ES-I3 (cell line): ENCODE measurements at regions not wholly inside any gene's neighbourhood (a gene's known extent, or its start where the extent isn't known, plus 50 kb on each side); places are given as distances from the start of the nearest gene placed in this dataset.

ENCODE experiments used
- H3K36me3 ChIP-seq: 2 replicates; pipeline ENCODE4 v1.6.1; 2013; ENCODE audit warnings: mild to moderate bottlenecking, low read length, control low read depth, moderate library complexity; ENCODE audit not compliant: insufficient read depth
- H3K4me1 ChIP-seq: 2 replicates; pipeline ENCODE4 v1.6.1; 2013; ENCODE audit warnings: mild to moderate bottlenecking, control low read depth, low read length; ENCODE audit not compliant: insufficient read depth
- H3K9ac ChIP-seq: 2 replicates; pipeline ENCODE4 v1.6.1; 2013; ENCODE audit warnings: low read depth, mild to moderate bottlenecking, low read length, moderate library complexity
- H3K9me3 ChIP-seq: 2 replicates; pipeline ENCODE4 v1.6.1; 2013; ENCODE audit warnings: mild to moderate bottlenecking, low read length, moderate library complexity; ENCODE audit not compliant: control insufficient read depth, insufficient read depth

- Histone ChIP-seq H3K4me1 (peaks cover 25% of the 10 kb centered on the region), H3K9ac (no peak overlapping the region), H3K36me3 (no peaks in the 10 kb centered on the region; the same call in 1 of the 2 replicates), H3K9me3 (no peaks in the 10 kb centered on the region)
Observed at GRCh38 chr3:105197863-105198262, 168.8 kb upstream of the ALCAM start.

- no peaks in the 10 kb centered on the region for H3K9me3 ChIP-seq
- no peak overlapping the region for H3K9ac ChIP-seq
- H3K36me3 ChIP-seq, result peaks cover 4% of the 10 kb centered on the region
- peaks cover 16% of the 10 kb centered on the region; the same call in 1 of the 2 replicates for H3K4me1 ChIP-seq
Observed at GRCh38 chr3:105199217-105199616, 167.5 kb upstream of the ALCAM start.

- Histone ChIP-seq H3K36me3 (no peaks in the 10 kb centered on the region), H3K9me3 (no peaks in the 10 kb centered on the region), H3K9ac (no peak overlapping the region), H3K4me1 (no peaks in the 10 kb centered on the region)
Observed at GRCh38 chr3:105210141-105210540, 156.6 kb upstream of the ALCAM start.

GRCh38 chr3:105214590-105214989 lies 152.1 kb upstream of the ALCAM start:
- Histone ChIP-seq H3K4me1 (no peaks in the 10 kb centered on the region), H3K9ac (no peak overlapping the region), H3K9me3 (no peaks in the 10 kb centered on the region), H3K36me3 (no peaks in the 10 kb centered on the region)

- Histone ChIP-seq H3K36me3 (no peaks in the 10 kb centered on the region), H3K4me1 (no peaks in the 10 kb centered on the region), H3K9me3 (no peaks in the 10 kb centered on the region), H3K9ac (no peak overlapping the region)
Observed at GRCh38 chr3:105222568-105223093, 144.1 kb upstream of the ALCAM start.

DNA sequence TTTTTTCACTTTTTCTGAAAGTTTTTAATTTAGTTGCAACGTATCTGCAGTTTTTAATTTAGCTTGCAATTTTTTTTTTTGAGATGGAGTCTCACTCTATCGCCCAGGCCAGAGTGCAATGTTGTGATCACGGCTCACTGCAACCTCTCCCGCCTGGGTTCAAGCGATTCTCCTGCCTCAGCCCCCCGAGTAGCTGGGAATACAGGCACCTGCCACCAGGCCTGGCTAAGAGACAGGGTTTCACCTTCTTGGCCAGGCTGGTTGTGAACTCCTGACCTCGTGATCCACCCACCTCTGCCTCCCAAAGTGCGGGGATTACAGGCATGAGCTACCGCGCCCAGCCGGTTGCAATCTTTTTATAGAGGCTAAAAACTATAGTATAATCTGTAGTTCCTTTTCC lies 142.9 kb upstream of the ALCAM start:
- no peak overlapping the region for H3K9ac ChIP-seq
- no peaks in the 10 kb centered on the region for H3K36me3 ChIP-seq
- H3K9me3 ChIP-seq, result no peaks in the 10 kb centered on the region
- no peaks in the 10 kb centered on the region for H3K4me1 ChIP-seq

DNA sequence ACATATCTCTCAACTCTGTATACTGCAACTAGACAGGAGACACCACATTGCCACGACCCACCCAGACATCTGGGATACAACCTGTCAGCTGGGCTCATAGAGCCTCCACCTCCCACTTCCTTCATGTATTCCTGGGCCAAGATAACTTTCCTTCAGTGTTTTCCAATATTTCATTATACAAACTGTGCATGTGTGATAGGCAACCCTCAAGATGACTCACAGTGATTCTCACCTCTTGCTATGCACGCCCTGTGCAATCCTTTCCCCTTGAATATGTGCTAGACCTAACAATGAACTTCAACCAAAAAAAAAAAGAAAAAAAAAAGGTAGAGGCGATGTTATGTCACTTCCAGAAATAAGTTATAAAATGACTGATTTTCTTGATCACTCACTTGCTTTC lies 138.0 kb upstream of the ALCAM start:
- Histone ChIP-seq H3K9me3 (no peaks in the 10 kb centered on the region; the same call in 1 of the 2 replicates), H3K36me3 (no peaks in the 10 kb centered on the region), H3K9ac (no peak overlapping the region), H3K4me1 (no peaks in the 10 kb centered on the region)

DNA sequence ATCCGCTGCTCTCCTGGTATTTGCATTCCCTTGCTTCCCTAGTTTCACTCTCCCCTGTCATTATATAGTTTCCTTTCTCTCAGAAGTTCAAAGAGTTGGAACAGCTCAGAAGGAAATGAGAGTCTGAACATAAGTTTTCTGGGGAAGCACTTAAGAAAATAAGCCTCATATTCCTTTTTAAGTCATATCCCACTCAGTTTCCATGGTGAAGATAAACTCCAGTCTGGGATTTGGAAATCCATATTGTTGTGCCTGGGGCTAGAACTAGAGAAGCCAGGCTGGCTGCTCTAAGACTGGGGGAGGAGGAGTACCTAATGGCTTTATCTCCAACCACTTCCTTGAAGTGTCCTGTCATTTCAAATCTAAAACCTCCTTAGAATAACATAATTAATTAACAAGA lies 134.2 kb upstream of the ALCAM start:
- H3K9me3 ChIP-seq, result no peaks in the 10 kb centered on the region; the same call in 1 of the 2 replicates
- H3K36me3 ChIP-seq, result no peaks in the 10 kb centered on the region
- H3K4me1 ChIP-seq, result no peaks in the 10 kb centered on the region
- no peak overlapping the region for H3K9ac ChIP-seq

DNA sequence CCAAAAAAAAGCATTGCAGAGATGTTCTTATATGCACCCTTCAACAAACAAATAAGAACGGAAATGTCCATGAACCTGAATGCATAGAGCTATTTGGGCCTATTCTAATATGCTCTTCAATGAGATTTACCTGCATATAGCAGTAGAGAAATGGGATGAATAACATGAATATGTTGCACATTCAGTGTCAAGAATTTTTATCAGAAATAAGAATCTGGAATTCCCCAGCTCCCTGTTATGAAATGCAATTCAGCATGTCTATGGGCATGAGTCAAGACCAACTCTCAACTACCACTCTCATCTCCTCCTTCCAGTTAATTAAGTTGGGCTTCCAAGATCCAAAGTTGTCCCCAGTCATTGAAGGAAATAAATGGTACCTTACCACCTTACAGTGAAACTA lies 133.7 kb upstream of the ALCAM start:
- H3K9me3 ChIP-seq, result no peaks in the 10 kb centered on the region; the same call in 1 of the 2 replicates
- no peaks in the 10 kb centered on the region for H3K36me3 ChIP-seq
- H3K4me1 ChIP-seq, result no peaks in the 10 kb centered on the region
- no peak overlapping the region for H3K9ac ChIP-seq

- no peaks in the 10 kb centered on the region; the same call in 1 of the 2 replicates for H3K9me3 ChIP-seq
- no peaks in the 10 kb centered on the region for H3K36me3 ChIP-seq
- H3K9ac ChIP-seq, result no peak overlapping the region
- peaks cover 5% of the 10 kb centered on the region for H3K4me1 ChIP-seq
Observed at GRCh38 chr3:105235221-105235620, 131.5 kb upstream of the ALCAM start.

DNA sequence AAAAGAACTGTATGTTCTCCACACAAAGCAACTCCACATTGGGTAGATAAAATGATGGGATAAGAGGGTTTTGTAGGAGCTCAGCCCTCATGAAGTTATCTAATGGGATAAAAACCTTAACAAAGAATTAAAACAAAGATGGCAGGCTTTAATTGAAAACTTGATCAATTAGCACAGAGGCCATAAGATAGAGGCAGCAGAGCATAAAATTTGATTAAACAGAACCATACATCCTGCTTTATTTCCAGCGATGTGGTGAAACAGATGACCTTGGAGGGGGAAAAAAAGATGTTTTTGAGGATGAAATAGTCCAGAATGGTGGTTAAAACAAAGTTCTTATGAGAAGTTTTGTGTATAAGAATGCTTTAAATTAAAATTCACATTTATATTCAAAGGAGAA lies 130.9 kb upstream of the ALCAM start:
- Histone ChIP-seq H3K4me1 (peaks cover 5% of the 10 kb centered on the region), H3K36me3 (no peaks in the 10 kb centered on the region), H3K9me3 (no peaks in the 10 kb centered on the region; the same call in 1 of the 2 replicates), H3K9ac (no peak overlapping the region)

GRCh38 chr3:105238367-105238766 lies 128.3 kb upstream of the ALCAM start:
- peaks cover 5% of the 10 kb centered on the region for H3K4me1 ChIP-seq
- no peak overlapping the region for H3K9ac ChIP-seq
- no peaks in the 10 kb centered on the region for H3K9me3 ChIP-seq
- no peaks in the 10 kb centered on the region for H3K36me3 ChIP-seq

DNA sequence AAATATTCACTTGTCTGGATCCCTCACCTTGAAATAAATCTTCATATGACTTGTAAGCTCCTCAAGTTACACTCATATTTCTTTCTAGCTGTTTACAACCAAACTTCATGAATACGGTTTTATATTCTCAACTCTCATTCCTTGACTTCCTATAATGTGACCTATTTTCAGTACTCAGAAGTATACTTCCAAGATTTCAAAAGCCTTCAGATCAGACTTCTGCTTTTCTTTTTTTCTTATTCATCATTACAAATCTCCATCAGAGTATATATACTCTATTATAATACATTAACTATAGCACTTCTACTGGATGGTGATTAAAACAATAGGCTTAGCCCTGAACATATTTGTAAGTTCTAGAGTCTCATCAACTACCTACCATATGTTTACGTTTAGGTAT lies 123.6 kb upstream of the ALCAM start:
- no peaks in the 10 kb centered on the region for H3K36me3 ChIP-seq
- no peaks in the 10 kb centered on the region for H3K9me3 ChIP-seq
- no peak overlapping the region for H3K9ac ChIP-seq
- peaks cover 5% of the 10 kb centered on the region for H3K4me1 ChIP-seq

DNA sequence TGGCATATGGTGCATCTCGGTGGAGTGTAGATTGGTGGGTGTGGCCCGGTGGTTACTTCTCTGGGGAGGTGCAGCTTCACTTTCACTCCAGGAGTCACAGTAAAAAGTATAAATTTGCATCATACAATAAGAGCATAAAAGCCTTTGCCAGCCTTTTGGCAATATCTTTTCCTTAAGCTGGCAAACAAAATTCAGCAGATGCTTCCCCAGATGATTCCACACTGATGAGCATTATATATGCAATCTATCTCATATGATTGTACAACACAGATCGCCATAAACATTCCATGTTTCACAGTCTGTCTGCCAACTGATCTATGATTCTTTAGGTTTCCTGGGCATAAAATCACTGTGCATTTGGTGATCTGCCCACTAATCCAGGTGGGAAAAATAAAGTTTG lies 120.2 kb upstream of the ALCAM start:
- H3K36me3 ChIP-seq, result no peaks in the 10 kb centered on the region
- H3K4me1 ChIP-seq, result no peaks in the 10 kb centered on the region
- H3K9ac ChIP-seq, result no peak overlapping the region
- no peaks in the 10 kb centered on the region for H3K9me3 ChIP-seq

DNA sequence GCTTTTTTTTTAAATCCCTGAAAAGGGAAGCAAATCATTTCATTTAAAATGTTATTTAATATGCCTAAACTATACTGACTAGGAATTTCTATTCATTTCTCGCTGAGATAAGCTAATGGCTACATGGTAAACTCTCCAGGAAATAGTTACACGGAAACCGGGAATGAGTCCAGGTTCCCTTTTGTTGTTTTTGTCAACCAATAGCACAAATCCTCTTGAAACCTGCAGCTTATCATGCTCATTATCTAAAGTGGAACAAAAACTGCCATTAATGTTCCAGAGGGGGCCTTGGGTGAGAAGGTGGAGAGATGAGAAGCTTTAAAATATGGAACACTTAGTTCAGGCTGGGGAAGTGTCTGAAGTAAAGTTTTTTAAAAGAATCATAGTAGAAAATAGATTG lies 113.5 kb upstream of the ALCAM start:
- peaks cover 11% of the 10 kb centered on the region; the same call in 1 of the 2 replicates for H3K4me1 ChIP-seq
- no peaks in the 10 kb centered on the region for H3K36me3 ChIP-seq
- no peak overlapping the region for H3K9ac ChIP-seq
- no peaks in the 10 kb centered on the region for H3K9me3 ChIP-seq

DNA sequence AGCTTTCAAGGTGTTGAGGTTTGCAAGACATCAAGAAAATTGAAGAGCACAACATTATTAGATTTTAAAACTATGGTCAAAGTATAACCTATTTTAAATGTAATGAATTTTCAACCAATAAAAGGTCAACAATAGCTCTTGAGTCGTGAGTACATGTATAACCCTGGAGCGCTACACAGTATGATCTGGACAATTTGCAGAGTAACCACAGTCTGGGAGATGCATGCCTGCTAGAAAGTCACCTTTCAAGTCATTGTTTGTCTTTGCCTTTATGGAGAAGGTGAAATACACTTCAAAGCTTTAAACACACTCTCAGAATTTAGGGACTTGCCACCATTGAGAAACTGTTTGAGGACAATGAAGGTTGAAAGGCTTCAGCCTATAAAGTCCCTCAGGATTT lies 112.6 kb upstream of the ALCAM start:
- Histone ChIP-seq H3K9ac (no peak overlapping the region), H3K9me3 (no peaks in the 10 kb centered on the region), H3K36me3 (no peaks in the 10 kb centered on the region), H3K4me1 (peaks cover 11% of the 10 kb centered on the region; the same call in 1 of the 2 replicates)
